ENCODE measurements at regions not wholly inside any gene's neighbourhood (a gene's known extent, or its start where the extent isn't known, plus 50 kb on each side); places are given as distances from the start of the nearest gene placed in this dataset.

DNA sequence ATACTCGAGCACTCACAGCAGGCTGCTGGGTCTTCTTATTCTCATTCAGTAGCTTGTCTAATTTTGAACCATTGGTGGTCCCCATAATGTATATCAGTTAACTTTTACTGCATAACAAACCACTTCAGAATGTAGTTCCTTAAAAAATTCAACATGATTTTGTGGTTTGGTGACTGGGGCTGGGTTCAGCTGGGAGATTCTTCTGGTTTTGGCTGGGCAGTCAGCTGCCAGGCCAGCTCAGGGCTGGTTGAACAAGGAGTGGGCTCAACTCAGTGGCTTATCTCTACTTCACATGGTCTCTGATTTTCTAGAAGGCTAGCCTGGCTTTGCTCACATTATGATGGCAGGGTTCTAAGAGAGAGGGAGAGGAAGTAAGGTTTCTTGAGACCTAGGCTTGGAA, 292.4 kb upstream of the CHD6 start:
- ATAC-seq, result no peak
- no peak for DNase-seq
- peaks cover 3% of the 10 kb centered on the region for H3K27me3 Mint-ChIP-seq

DNA sequence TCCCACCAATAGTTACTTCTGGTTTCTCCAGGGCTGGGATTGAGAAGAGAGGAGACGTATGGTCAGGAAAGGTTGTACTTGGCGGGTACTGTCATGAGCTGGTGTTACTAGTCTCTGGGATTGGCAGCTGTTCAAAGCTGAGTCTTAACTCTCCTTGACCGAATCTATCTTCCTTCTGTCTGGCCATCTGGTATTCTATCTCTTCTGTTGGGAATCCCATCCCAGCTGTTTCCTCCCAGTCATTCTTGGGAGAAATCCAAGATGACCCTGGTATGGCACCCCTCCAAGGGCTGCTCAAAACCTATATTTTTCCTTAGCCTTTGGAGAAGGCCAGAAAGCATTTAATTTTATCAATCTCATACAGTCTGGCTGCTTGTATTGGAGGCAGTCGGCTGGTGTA, 287.0 kb upstream of the CHD6 start:
- H3K4me1 Mint-ChIP-seq, result no peaks in the 10 kb centered on the region
- DNase-seq (no peak), ATAC-seq (no peak)
- no peak overlapping the region for H3K27ac Mint-ChIP-seq
- no peaks in the 10 kb centered on the region for H3K9me3 Mint-ChIP-seq
- H3K4me3 Mint-ChIP-seq, result no peak overlapping the region
- H3K27me3 Mint-ChIP-seq, result no peaks in the 10 kb centered on the region

More for the DNA sequence above, 292.4 kb upstream of the CHD6 start:
- Mint-ChIP-seq H3K9me3 (peaks cover 0 to 6% of the 10 kb centered on the region in 2 donors), H3K4me1 (no peaks in the 10 kb centered on the region), H3K27ac (no peak overlapping the region), H3K4me3 (no peak overlapping the region)

DNA sequence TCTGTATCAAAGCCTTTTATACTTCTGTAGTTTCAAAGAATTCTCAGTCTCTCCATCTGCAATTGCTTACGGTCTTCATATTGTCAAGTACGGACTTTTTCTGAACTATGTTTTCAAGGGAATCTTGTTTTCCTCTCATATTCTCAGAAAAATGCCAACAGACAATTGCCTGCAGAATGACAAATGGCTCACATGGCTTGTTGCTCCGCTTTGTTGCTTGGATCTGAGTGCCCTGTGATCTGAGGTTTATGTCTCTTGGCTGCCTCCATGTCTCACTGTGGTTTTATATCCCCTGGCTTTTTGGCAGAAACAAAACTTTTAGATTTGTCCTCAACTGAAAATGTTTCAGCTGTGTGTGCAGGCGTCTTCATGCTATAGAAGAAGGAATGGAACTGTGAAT, 285.4 kb upstream of the CHD6 start:
- Mint-ChIP-seq H3K4me1 (no peaks in the 10 kb centered on the region), H3K4me3 (no peak overlapping the region), H3K9me3 (no peaks in the 10 kb centered on the region), H3K27me3 (no peaks in the 10 kb centered on the region), H3K27ac (no peak overlapping the region)
- DNase-seq, result no peak
- no peak for ATAC-seq

DNA sequence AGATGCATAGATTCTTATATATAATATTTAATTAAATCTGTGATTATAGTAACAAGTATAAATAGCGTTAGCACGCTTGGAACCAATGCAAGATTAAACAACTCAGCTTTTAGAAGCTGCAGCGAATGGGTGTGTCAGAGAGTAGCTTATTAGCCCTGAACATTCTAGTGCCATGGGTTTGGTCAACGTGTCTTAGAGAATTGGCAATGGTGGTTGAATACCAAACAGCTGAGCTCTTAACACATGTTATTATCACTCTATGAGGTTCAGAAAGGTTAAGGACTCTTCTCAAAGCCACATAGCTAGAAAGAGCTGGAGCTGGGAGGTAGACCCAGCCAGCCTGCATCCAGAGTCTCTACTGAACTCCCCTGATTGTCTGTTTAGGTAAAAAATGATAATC, 284.2 kb upstream of the CHD6 start:
- Mint-ChIP-seq H3K4me3 (no peak overlapping the region), H3K4me1 (no peaks in the 10 kb centered on the region), H3K27me3 (no peaks in the 10 kb centered on the region), H3K27ac (no peak overlapping the region), H3K9me3 (no peaks in the 10 kb centered on the region)
- DNase-seq (no peak), ATAC-seq (no peak)

DNA sequence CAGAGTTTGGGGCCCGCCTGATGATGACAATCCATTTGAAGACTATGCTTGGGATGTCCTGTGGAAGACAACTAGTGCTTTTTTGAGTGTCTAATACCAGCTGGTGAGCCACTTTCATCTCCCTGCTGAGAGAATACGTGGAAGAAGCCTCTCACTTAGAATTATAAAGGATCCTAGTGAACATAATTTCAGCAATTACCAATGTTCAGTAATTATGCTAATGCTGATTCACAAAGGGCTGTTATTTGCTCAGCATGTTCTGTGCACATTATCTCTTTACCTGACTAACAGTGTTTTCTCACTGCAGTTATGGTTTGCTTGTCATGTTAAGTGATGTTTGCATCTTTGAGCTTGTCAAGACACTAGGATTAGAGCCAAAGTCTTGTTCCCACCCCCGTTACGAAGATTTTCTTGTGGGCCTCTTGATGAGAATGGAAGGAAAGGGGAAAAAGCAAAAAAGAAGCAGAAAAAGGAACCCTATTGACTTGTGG, 282.1 kb upstream of the CHD6 start:
- no peak overlapping the region for H3K27ac Mint-ChIP-seq
- no peaks in the 10 kb centered on the region for H3K9me3 Mint-ChIP-seq
- no peaks in the 10 kb centered on the region for H3K27me3 Mint-ChIP-seq
- H3K4me1 Mint-ChIP-seq, result no peaks in the 10 kb centered on the region
- H3K4me3 Mint-ChIP-seq, result no peak overlapping the region
- no peak for DNase-seq
- ATAC-seq, result no peak

DNA sequence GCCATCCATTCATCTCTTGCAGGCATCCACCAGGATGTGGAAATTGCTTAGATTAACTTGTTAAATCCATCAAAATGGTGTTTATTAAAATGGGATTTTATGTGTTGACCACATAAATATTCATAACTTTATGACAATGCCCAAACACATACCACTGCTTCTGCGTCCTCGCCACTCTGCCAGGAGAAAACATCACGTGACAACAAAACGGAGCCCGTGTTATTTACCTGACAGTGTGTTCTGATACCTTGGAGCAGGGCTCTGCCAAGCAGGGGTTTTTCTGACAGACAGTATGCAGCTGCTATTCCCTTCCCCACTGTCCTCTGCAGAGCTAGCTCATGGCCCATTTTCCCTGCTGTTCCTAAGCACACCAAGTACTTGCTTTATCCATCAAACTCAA, 279.5 kb upstream of the CHD6 start:
- ATAC-seq (no peak), DNase-seq (no peak)
- Mint-ChIP-seq H3K4me1 (no peaks in the 10 kb centered on the region), H3K27ac (no peak overlapping the region), H3K9me3 (peaks cover 6 to 10% of the 10 kb centered on the region in 2 donors), H3K27me3 (peaks cover 9% of the 10 kb centered on the region), H3K4me3 (no peak overlapping the region)

DNA sequence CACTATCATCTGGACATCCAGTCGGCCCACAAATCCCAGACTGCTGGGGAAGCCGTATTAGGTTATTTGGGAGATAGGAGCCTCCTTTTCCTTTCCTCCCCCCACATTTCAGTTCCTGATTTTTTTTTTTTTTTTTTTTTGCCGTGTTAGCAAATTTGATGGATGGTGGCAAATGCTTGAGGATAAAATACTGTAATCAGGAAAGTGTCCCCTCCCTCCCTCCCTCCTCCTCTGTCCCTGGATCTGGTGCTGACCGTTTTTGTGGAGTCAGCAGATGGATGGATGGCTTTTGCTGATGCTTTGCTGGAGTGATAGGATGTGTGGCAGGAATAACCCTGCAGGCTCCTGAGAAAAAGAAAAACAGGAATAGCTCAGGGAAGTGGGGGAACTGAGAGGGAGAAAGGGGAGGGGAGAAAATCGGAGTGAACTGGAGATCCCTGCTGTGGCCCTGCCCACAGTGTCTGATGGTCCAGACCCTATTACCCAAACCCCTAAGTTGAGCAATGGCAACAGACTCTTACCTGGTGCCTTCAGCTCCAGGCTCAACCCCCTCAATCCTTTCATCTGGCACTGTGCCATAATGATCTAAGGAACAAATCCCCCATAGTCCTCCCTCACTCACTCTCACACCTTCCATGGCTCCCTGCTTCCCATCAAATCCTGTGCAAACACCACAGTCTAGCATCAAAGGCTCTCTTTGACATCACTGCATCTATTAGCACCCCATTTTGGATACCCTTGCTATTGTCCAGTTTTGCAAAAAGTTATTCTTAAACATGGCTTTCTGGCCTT, 277.3 kb upstream of the CHD6 start:
- Mint-ChIP-seq H3K9me3 (peaks cover 6 to 10% of the 10 kb centered on the region in 2 donors), H3K27ac (no peak overlapping the region), H3K4me3 (no peak overlapping the region), H3K27me3 (peaks cover 9% of the 10 kb centered on the region), H3K4me1 (no peaks in the 10 kb centered on the region)
- ATAC-seq, result no peak
- no peak for DNase-seq

DNA sequence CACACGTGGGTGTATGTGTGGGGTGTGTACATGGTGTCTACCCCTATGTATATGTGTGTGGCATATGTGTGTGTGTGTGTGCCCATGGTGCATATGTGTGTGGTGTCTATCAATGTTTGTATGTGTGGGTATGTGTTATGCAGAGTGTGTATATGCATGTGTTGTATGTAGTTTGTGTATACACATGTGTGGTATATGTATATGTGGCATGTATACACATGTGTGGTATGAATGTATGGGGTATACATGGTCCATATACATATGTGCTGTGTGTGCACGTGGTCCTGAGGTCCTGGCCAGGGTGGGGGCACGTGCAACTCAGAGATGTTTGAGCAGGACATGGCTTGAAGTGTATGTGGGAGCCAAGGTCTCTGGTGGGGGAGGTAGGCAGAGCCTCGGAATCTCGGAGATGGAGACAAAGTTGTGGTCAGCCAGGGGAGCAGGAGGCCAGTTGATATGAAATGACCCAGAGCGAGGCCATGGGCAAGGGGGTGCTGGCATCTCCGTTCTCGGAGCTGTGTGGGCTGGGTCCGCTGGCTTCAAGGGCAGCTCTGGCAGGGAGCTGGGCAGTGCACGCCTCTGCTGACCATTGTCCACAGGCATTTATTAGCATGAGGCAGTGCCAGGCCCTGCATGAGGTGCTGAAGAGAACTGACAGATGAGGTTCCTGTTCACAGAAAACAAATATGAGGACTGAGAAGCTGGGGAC, 276.2 kb upstream of the CHD6 start:
- H3K27me3 Mint-ChIP-seq, result peaks cover 9% of the 10 kb centered on the region
- no peak for ATAC-seq

DNA sequence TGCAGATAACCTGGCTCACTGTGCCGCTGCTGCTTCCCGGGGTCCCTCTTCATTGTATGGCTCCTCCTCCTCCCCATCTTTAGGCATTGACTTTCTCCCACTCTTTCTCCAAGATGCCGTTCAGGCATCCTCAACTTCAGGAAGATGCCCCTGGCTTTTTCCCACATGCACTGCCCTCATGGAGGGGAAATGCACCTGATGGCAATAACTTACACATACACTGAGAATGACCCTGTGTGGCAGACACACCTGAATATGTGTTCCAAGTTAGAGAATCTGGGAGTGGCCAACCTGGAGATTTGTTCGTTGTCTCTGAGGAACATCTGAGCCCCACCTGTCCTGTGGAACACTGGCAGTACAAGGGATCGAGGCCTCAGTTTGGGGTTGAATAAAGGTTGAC, 273.9 kb upstream of the CHD6 start:
- H3K27me3 Mint-ChIP-seq, result peaks cover 9% of the 10 kb centered on the region
- H3K27ac Mint-ChIP-seq, result no peak overlapping the region
- H3K4me1 Mint-ChIP-seq, result no peaks in the 10 kb centered on the region
- no peak overlapping the region for H3K4me3 Mint-ChIP-seq
- ATAC-seq (no peak), DNase-seq (no peak)
- peaks cover 6 to 10% of the 10 kb centered on the region in 2 donors for H3K9me3 Mint-ChIP-seq

More for the DNA sequence above, 276.2 kb upstream of the CHD6 start:
- H3K9me3 Mint-ChIP-seq, result peaks cover 6 to 10% of the 10 kb centered on the region in 2 donors
- no peaks in the 10 kb centered on the region for H3K4me1 Mint-ChIP-seq
- no peak overlapping the region for H3K4me3 Mint-ChIP-seq
- no peak for DNase-seq
- no peak overlapping the region for H3K27ac Mint-ChIP-seq

DNA sequence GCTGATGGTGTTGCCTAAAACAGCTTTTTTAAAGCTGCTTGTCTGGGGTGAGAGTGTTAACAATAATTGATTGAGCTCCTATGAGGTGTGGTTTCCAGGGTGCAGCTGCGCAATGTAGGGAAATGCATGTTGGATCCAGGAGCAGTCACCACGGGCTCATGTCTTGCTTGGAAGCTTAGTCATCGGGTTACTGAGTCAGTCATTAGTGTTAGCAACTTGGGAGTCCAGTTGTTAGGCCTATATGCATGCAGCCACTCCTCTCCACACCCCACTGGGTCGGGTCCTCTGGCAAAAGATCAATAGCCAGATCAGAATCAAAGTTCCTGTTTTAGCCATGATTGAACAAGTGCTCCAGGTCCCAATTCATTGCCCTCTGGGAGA, 271.7 kb upstream of the CHD6 start:
- Mint-ChIP-seq H3K27me3 (peaks cover 8% of the 10 kb centered on the region), H3K4me3 (no peak overlapping the region), H3K27ac (no peak overlapping the region), H3K9me3 (peaks cover 6 to 10% of the 10 kb centered on the region in 2 donors), H3K4me1 (no peaks in the 10 kb centered on the region)
- DNase-seq (no peak), ATAC-seq (no peak)

DNA sequence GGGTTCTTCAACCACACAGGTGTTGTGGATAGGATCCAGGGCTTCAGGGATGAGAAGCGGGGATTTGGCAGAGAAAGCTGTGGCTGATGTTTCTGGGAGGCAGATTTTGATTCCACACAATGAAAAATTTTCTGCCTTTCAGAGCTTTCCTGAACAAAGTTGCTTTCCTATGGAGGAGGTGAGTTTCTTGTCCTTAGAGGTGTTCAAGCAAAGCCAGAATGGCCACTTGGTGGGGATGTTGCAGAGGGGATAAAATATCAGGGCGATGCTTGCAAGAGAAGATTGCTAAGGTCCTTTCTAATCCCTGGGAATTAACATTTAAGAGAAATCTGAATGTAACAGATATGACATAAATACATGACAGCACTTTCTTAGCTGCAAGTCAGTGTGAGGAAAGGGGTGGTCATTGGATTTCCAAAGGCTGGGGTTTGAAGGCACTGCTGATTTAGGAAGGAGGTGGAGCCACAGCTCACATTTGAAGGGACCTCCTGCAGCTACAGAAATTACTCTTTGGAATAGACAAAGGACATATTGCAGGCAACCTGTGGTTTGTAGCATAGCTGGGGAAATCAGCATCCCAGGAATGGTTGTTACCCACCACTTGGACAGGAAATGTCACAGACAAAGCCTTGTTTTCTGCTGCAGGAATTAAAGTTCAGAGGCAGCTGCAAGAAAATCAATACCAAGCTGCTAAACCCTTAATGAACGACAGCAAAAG, 271.1 kb upstream of the CHD6 start:
- Mint-ChIP-seq H3K27me3 (peaks cover 7% of the 10 kb centered on the region), H3K9me3 (peaks cover 4 to 9% of the 10 kb centered on the region in 2 donors)

DNA sequence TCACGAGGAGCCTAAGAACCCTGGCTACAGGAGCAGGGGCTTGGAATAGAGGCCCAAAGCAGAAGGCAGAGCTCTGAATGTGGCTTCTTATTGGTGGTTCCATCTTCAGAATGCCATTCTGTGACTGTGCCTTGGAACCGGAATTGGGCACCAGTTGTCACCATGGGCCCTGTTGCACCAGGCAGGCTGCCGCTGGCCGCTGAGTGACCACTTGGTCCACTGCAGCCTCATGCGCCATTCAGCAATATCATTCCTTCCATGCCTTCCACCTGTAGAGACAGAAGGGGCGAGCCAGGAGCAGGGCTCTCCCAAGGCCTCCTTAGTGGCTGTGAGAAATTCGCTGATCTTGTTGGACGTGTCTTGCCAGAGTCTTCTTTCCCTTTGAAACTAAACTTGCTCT, 270.3 kb upstream of the CHD6 start:
- Mint-ChIP-seq H3K9me3 (peaks cover 0 to 7% of the 10 kb centered on the region in 2 donors), H3K4me3 (no peak overlapping the region), H3K27me3 (peaks cover 9% of the 10 kb centered on the region), H3K4me1 (no peaks in the 10 kb centered on the region), H3K27ac (no peak overlapping the region)
- ATAC-seq, result no peak
- DNase-seq, result no peak

More for the DNA sequence above, 271.1 kb upstream of the CHD6 start:
- Mint-ChIP-seq H3K27ac (no peak overlapping the region), H3K4me1 (no peaks in the 10 kb centered on the region), H3K4me3 (no peak overlapping the region)
- ATAC-seq (no peak), DNase-seq (no peak)

DNA sequence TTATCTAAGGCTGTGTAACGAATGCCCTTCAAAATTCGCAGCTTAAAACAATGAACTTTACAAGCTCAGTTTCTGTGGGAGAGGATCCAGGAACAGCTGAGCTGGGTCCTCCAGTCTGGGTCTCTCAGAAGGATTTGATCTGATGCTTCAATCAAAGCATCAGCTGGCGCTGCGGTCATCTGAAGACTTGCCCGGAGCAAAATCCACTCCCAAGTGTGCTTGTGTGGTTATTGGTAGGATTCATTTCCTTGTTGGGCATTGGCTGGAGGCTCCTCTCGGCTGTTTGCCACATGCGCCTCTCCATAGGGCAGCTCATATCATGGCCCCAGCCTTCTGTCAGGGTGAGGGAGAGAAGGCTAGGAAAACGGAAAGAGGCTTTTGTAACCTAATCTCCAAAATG, 269.3 kb upstream of the CHD6 start:
- no peaks in the 10 kb centered on the region for H3K4me1 Mint-ChIP-seq
- H3K27me3 Mint-ChIP-seq, result peaks cover 9% of the 10 kb centered on the region
- H3K9me3 Mint-ChIP-seq, result peaks cover 0 to 7% of the 10 kb centered on the region in 2 donors
- H3K4me3 Mint-ChIP-seq, result no peak overlapping the region
- ATAC-seq (no peak), DNase-seq (no peak)
- H3K27ac Mint-ChIP-seq, result no peak overlapping the region

DNA sequence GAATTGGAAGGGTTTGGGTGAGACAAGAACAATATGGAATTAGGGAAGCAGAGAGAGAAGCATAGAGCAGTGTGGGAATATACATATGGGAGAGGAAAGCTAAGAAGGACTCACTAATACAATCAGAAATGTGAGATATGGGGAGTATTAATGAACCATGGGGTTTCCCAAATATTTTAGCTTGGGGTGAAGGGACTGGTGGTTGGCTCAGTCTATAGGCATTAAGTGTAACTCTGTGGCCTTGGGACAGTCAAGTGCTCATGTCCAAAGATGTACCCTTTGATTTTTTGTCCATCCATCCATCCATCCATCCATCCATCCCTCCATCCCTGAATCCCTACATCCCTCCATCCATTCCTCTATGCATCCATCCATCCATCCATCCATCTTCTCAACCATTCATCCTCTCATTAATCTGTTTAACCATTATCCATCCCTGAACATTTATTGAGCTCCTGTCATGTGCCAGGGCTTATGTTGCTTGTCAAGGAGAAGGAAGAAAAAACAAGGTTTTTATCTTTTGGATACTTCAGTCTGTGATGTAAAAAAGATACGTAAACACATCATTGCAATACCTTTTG, 263.4 kb upstream of the CHD6 start:
- Mint-ChIP-seq H3K27me3 (peaks cover 9% of the 10 kb centered on the region), H3K4me1 (no peaks in the 10 kb centered on the region), H3K27ac (no peak overlapping the region), H3K4me3 (no peak overlapping the region), H3K9me3 (peaks cover 0 to 7% of the 10 kb centered on the region in 2 donors)
- DNase-seq (no peak), ATAC-seq (no peak)

DNA sequence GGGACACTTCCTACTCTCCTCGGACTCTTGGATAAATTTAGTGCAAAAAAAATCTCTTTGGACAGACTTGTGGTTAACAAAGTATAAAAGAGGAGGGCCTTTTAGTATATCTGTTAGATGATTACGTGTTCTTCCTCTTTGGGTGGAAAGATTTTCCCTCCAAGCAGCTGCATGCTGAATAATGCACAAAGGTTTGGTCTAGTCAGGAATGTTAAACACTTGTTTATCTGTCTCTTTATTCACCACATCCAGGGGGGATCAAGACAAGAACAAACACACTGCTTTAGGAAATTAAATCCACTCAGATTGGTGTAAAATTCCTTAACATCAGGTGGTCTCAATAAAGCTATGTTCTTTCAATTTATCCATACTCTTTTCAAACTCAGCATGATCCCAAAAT, 260.9 kb upstream of the CHD6 start:
- H3K27me3 Mint-ChIP-seq, result peaks cover 3% of the 10 kb centered on the region
- H3K27ac Mint-ChIP-seq, result no peak overlapping the region
- DNase-seq (no peak), ATAC-seq (no peak)
- H3K4me3 Mint-ChIP-seq, result no peak overlapping the region
- no peaks in the 10 kb centered on the region for H3K4me1 Mint-ChIP-seq
- peaks cover 0 to 2% of the 10 kb centered on the region in 2 donors for H3K9me3 Mint-ChIP-seq
